Common myeloid progenitor, CD34-positive (primary cell): ENCODE measurements at regions not wholly inside any gene's neighbourhood (a gene's known extent, or its start where the extent isn't known, plus 50 kb on each side); places are given as distances from the start of the nearest gene placed in this dataset.

ENCODE experiments used
- CTCF ChIA-PET: fragments of 350-600 bp; sonication (Branson Sonifier 250); formaldehyde crosslinking; loops from one replicate; lab custom pipeline; 2021; ENCODE audit warnings: antibody characterized with exemption; lab: Charles Lee
- POLR2A ChIA-PET: fragments of 350-600 bp; sonication (Branson Sonifier 250); formaldehyde crosslinking; loops from one replicate; lab custom pipeline; 2021; ENCODE audit warnings: antibody characterized with exemption; lab: Charles Lee
- DNase-seq, 3 donors: peaks; one replicate each; pipeline versions ENCODE4 v3.0.0 to v3.0.0-alpha.2; 2013
- H3K27ac ChIP-seq, 2 experiments: 1 replicate in 1 of 2; 2 replicates in 1 of 2; pipeline ENCODE4 v1.7.0; 2013; ENCODE audit warnings: inconsistent platforms in 2 of 2, low read length in 2 of 2, mild to moderate bottlenecking in 2 of 2, low read depth in 1 of 2, moderate library complexity in 1 of 2; ENCODE audit not compliant: severe bottlenecking in 2 of 2, insufficient read depth in 1 of 2, poor library complexity in 1 of 2
- H3K27me3 ChIP-seq, 5 experiments: replicated peaks in 2 of 5; 1 replicate in 3 of 5; 2 replicates in 2 of 5; pipeline versions ENCODE4 v1.6.1 to v1.7.0; 2013; ENCODE audit warnings: low read length in 4 of 5, mild to moderate bottlenecking in 2 of 5, moderate library complexity in 2 of 5, inconsistent platforms in 1 of 5; ENCODE audit not compliant: insufficient read depth in 5 of 5, control insufficient read depth in 4 of 5
- H3K36me3 ChIP-seq, 4 experiments: 1 replicate in 2 of 4; 2 replicates in 2 of 4; pipeline versions ENCODE4 v1.6.1 to v1.7.0; 2013; ENCODE audit warnings: low read length in 3 of 4, control low read depth in 1 of 4, mild to moderate bottlenecking in 1 of 4; ENCODE audit not compliant: control insufficient read depth in 4 of 4, insufficient read depth in 4 of 4
- H3K4me1 ChIP-seq, 4 experiments: 1 replicate in 3 of 4; 2 replicates in 1 of 4; pipeline versions ENCODE4 v1.6.1 to v1.7.1; 2013; ENCODE audit warnings: low read length in 3 of 4, mild to moderate bottlenecking in 3 of 4, control low read depth in 1 of 4, inconsistent platforms in 1 of 4, moderate library complexity in 1 of 4; ENCODE audit not compliant: control insufficient read depth in 4 of 4, insufficient read depth in 4 of 4; ENCODE audit errors: control extremely low read depth in 1 of 4
- H3K4me3 ChIP-seq, 7 experiments: 1 replicate in 4 of 7; 2 replicates in 3 of 7; pipeline versions ENCODE4 v1.5.1 to v1.7.0; 2013; ENCODE audit warnings: mild to moderate bottlenecking in 7 of 7, low read length in 6 of 7, moderate library complexity in 6 of 7, inconsistent platforms in 2 of 7, low read depth in 2 of 7, control low read depth in 1 of 7; ENCODE audit not compliant: insufficient read depth in 4 of 7, control insufficient read depth in 1 of 7; ENCODE audit errors: extremely low read depth in 1 of 7
- H3K9me3 ChIP-seq, 5 experiments: 1 replicate in 4 of 5; 2 replicates in 1 of 5; pipeline versions ENCODE4 v1.6.1 to v1.7.1; 2013; ENCODE audit warnings: low read length in 4 of 5, mild to moderate bottlenecking in 2 of 5, inconsistent platforms in 1 of 5, low read depth in 1 of 5, moderate library complexity in 1 of 5; ENCODE audit not compliant: control insufficient read depth in 4 of 5, insufficient read depth in 2 of 5; ENCODE audit errors: control extremely low read depth in 1 of 5
- WGBS: methylation state at CpG from one replicate; pipeline ENCODE4 v1.1.5; 2013; ENCODE audit not compliant: insufficient coverage; 5-methylcytosine and 5-hydroxymethylcytosine counted together

GRCh38 chr5:71899865-71900342 lies 180.8 kb downstream of the CARTPT start:
- POLR2A ChIA-PET = no interaction called here

DNA sequence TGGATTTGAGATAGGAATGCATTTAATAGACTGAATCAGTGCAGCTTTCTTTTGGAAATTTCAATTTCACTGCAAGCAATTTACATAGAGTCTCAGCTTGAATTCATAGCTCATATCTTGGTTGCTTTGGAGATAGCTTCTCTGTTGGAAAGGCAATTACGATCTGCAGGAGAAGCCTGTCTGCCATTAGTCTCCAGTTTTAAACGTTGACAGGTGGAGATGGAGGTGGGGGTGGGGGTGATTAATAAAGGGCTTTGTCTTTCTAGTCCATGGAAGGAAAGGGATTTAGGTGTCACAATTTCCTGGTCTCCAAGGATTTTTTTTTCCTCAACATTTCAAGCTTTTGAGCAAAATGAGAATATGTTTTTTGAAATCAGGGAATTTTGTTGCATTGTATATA lies 184.7 kb downstream of the CARTPT start:
- H3K9me3 ChIP-seq = no peaks in the 10 kb centered on the region

More at GRCh38 chr5:71899865-71900342, 180.8 kb downstream of the CARTPT start:
- no peak overlapping the region for H3K4me3 ChIP-seq
- CTCF ChIA-PET = no interaction called here
- no peak overlapping the region for H3K27ac ChIP-seq
- no peak for DNase-seq
- 93% methylated on average over 2 of the region's 2 CpGs for WGBS
- H3K36me3 ChIP-seq = no peaks in the 10 kb centered on the region
- H3K27me3 ChIP-seq = peaks cover 0 to 2% (median 0%) of the 10 kb centered on the region in 5 experiments
- no peaks in the 10 kb centered on the region for H3K9me3 ChIP-seq
- H3K4me1 ChIP-seq = no peaks in the 10 kb centered on the region

DNA sequence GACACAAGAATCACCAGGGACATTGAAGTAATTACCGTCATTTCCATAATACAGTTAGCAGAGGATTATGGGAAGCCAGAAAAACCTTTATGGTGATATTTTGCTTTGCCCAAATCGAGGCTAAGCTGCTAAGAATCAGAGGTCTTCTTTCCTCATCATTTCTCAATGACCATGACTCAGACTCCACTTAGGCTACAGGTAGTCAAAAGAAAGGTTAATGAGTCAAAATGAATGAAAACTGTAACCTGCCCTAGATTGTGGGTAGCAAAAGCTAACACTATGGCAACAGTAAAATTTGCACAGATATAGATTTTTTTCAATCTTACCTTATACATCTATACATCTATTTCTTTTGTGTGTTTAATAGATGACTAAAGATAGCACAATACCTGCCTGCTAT lies 185.8 kb downstream of the CARTPT start:
- no peak overlapping the region for H3K27ac ChIP-seq
- no peak for DNase-seq
- peaks cover 0 to 2% (median 0%) of the 10 kb centered on the region in 5 experiments for H3K27me3 ChIP-seq
- ChIA-PET CTCF (no interaction called here), POLR2A (no interaction called here)
- no peak overlapping the region for H3K4me3 ChIP-seq
- WGBS = 100% methylated on average over 2 of the region's 2 CpGs
- no peaks in the 10 kb centered on the region for H3K36me3 ChIP-seq
- peaks cover 0 to 5% (median 0%) of the 10 kb centered on the region in 4 experiments for H3K4me1 ChIP-seq
- no peaks in the 10 kb centered on the region for H3K9me3 ChIP-seq

More for the DNA sequence above, 184.7 kb downstream of the CARTPT start:
- no peak overlapping the region for H3K4me3 ChIP-seq
- H3K27me3 ChIP-seq = peaks cover 0 to 2% (median 0%) of the 10 kb centered on the region in 5 experiments
- DNase-seq = no peak
- WGBS = 17% methylated on average over 1 of the region's 2 CpGs
- H3K4me1 ChIP-seq = peaks cover 0 to 5% (median 0%) of the 10 kb centered on the region in 4 experiments
- CTCF ChIA-PET = no interaction called here
- POLR2A ChIA-PET = no interaction called here
- no peaks in the 10 kb centered on the region for H3K36me3 ChIP-seq
- no peak overlapping the region for H3K27ac ChIP-seq

DNA sequence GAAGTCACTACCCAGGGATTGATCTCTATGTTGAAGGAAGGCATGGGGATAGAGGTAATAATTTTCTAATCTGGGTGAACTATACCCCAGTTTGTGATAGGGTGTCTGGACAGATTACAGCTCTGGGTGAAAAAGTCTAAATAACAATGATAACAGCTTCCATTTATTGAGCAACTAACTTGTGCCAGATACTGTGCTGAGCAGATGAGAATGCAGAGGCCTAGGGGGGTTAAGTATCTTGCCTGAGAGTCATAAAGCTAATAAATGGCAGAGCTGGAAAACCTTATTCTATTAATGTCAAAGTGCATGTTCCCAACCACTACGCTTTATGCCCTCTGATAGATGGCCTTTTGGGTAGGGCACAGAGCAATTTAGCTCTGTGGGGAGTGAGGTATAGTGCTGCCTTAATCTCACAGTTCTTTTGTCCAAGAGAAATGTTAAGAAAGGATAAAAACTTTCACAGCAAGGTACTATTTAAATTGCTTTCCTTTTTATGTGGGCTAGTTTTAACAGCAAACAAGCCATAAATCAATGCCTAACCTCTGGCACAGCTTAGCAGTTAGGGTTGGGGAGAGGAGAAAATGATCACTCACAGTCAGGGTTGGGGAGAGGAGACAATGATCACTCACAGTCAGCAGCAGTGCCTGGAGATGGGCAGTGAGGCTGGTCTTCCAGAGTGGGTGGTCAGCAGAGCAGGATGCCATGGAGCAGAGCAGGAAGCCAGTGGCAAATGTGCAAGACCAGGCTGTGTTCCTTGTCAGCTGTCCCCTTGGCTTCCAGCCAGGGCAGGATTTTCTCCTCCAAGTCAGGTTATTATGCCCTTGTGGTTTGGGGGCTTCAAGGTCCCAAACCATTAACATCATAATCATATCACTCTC lies 187.0 kb downstream of the CARTPT start:
- CTCF ChIA-PET = no interaction called here

DNA sequence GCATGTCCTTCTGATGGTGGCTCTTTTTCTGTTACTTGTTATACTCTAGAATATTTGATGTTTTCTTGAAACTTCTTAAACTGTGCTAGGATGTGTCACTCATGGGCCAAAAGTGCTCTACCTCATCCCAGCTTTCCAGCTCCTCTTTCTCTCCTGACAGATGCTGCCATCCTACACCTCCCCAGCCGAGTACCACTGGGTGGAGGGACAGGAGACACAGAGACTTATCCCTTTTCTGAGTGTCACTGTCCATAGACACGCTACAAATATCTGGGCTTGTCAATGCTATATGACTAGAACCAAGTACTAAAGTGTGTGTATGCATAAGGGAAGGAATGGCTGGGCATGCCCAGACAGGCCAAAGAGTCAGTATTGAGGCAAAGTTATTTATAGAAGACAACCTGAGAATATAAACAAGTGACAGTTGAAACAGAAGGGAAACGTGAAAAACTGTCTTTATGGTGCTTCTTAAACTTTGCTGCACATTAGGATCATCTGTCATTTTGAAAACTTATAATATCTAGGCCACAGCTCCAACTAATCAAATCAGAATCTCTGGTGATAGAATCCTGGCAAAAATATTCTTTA lies 188.0 kb downstream of the CARTPT start:
- peaks cover 0 to 1% (median 0%) of the 10 kb centered on the region in 5 experiments for H3K9me3 ChIP-seq
- 100% methylated on average over 2 of the region's 3 CpGs for WGBS
- H3K36me3 ChIP-seq = no peaks in the 10 kb centered on the region
- CTCF ChIA-PET = no interaction called here
- peaks cover 0 to 2% (median 0%) of the 10 kb centered on the region in 5 experiments for H3K27me3 ChIP-seq
- DNase-seq = no peak
- H3K27ac ChIP-seq = no peak overlapping the region
- H3K4me1 ChIP-seq = peaks cover 0 to 5% (median 0%) of the 10 kb centered on the region in 4 experiments
- H3K4me3 ChIP-seq = no peak overlapping the region
- POLR2A ChIA-PET = no interaction called here

More for the DNA sequence above, 187.0 kb downstream of the CARTPT start:
- Histone ChIP-seq H3K27me3 (peaks cover 0 to 2% (median 0%) of the 10 kb centered on the region in 5 experiments), H3K36me3 (no peaks in the 10 kb centered on the region), H3K27ac (no peak overlapping the region), H3K4me3 (no peak overlapping the region), H3K4me1 (peaks cover 0 to 5% (median 0%) of the 10 kb centered on the region in 4 experiments), H3K9me3 (peaks cover 0 to 1% (median 0%) of the 10 kb centered on the region in 5 experiments)
- no CpG with 5 or more reads among the region's 1 CpG for WGBS
- DNase-seq = peak in 2 of 3 donors; percentile 4 to 5
- POLR2A ChIA-PET = no interaction called here

DNA sequence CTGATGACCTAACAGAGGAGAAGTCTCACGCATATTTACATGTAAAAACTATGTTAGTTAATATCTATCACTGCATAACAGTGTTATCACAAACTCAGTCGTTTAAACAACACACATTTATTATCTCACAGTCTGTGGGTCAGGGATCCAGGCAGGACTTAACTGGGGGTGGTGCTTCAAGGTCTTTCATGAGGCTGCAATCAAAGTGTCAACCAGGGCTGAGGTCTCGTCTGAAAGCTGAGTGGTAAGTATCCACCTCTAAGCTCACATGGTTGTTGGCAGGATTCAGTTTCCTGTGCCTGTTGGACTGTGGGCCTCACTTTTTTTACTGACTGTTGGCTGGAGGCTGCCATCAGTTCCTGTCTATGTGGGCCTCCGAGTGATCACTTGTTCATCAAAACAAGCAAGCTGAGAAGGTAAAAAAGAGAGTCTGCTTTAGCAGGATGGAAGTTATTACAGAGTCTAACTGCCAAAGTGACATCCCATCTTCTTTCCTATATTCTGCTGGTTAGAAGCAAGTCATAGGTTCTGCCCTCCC lies 188.6 kb downstream of the CARTPT start:
- ChIA-PET CTCF (interaction anchor here (1.5 kb wide), 1 partner anchor 26 kb away, joined by 3 read pairs; no protein-coding TSS in a partner anchor), POLR2A (no interaction called here)
- Histone ChIP-seq H3K4me3 (no peak overlapping the region), H3K4me1 (peaks cover 0 to 5% (median 0%) of the 10 kb centered on the region in 4 experiments), H3K27ac (no peak overlapping the region), H3K36me3 (no peaks in the 10 kb centered on the region), H3K27me3 (peaks cover 0 to 2% (median 0%) of the 10 kb centered on the region in 5 experiments), H3K9me3 (peaks cover 0 to 1% (median 0%) of the 10 kb centered on the region in 5 experiments)
- WGBS = 63% methylated on average over 2 of the region's 4 CpGs
- no peak for DNase-seq
